GM04503 (cell line): ENCODE measurements at regions not wholly inside any gene's neighbourhood (a gene's known extent, or its start where the extent isn't known, plus 50 kb on each side); places are given as distances from the start of the nearest gene placed in this dataset.
"Not testable (repeated sequence)": the region's sequence is repeated elsewhere in the genome, so short reads cannot be mapped to it uniquely, and the experiment has no call there.

Experiments
- DNase-seq: peaks from one replicate; pipeline ENCODE4 v3.0.0-alpha.2; 2012; ENCODE audit warnings: low read depth

DNA sequence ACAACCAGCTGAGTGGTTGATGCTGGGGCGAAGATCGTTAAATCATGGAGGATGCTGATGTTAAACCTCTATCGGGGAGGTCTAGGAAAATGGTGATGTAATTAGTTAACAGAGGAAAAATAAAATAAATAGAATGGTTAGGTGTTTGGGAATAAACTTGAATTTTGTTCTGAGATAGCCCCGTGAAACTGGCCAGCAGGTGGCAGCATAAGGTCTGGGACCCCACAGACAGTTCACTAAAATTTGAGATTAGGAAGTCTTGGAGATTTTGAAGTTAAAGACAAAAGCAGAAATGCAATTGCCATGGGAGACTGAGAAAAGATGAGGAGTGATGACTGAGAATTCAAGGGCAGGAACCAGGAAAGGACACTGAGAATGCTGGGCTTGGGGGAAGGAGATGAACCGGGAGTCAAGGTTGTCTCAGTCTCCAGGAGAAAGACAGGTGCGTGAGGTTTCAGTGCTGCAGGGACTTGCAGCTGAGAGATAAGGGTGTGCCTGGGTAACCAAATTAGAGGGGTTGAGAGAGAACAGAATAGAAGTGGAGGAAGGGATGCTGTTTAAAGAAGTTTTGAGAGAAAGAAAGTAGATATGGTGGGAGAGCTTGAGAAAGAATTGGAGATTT is 248.0 kb downstream of the ZNF92 start:
- not testable (repeated sequence) for DNase-seq

DNA sequence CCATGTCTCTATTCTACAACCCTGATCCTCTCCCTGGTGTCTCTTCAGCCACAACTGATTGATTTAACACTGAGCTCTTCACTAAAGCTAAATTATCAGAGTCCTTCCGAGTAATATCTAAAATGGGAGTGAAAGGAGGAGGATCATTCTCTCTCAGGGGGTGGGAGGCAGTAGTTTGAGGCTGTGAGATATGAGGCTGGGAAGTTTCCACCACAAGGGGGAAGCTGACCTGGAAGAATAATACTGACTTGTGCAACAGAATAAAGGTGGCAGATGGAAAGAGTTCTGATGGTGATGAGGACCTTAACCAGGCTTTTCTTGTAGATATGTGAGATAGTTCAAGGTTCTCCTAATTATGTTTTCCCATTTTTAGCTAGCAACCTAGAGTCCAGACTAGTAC is 241.6 kb upstream of the VKORC1L1 start:
- DNase-seq, result not testable (repeated sequence)

DNA sequence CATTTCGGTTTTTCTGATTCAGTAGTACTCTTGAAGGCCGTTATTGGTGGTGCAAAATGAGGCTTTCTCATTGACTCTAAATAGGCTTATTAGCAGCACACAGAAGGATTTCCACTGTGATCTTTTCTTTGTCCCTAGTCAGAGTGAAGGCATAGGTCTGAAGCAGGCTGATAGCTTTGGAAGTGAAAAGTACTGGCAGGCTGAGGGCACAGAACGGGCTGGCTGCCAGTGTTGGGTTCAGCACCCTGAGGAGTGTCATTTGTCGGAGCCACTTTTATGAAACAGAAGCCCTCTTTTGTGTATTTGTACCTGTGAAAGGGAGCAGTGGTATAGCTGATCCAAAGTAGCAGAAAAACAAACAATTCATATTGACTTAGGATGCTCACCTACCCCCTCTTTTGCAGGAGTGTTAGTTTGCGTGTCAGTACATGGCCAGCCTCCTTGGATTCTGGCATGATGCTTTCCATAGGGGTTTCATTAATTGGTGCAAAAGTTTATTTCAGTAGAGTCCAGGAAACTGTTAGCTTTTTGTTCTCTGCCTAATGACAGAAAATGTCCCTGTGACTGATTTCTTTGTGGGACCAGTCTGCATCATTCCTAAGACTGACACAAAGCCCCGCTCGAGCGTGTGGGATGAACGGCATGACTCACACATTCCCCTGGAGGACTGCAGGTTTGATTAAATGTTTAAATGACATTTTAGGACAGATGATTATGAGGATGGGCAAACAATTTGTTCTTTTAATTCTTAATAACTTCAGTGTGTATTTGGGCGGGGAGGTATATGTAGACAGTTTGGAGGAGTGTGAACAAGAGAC is 239.1 kb upstream of the VKORC1L1 start:
- DNase-seq, result not testable (repeated sequence)

DNA sequence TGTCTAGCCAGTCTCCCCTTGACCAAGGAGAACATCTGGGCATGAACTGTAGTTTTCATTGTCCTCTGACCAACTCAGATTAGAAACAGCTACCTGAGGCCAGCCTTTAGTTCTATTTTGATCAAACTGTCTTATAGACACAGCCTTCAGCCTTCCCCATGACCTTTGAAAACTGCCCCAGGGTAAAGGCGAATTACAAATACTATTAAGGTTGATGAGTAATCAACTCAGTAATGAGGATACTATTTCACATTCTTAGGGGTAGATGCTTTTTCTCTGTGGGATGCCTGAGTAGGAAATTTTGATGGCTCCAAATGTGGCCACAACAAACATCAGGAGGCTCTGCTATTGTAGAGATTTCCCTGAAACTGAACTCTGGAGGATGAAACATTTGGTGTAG is 234.0 kb upstream of the VKORC1L1 start:
- not testable (repeated sequence) for DNase-seq

DNA sequence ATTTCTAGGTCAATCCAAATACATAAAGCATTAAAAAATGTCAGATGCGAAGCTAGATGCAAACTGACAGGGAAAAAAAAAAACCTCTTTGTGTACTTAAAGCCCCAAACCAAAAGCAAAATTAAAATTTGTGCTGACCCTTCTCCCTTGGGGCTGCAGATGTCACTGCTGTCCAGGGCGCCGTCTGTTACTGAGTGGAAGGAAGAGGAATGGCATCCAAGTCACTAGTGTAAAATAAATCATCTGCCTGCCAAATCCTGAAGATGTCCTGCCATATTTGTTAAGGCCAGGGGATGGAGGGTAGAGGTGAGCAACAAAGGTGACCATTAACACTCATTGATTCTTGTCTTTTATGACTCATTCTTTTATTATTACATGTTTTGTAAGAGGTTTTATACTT is 233.2 kb upstream of the VKORC1L1 start:
- not testable (repeated sequence) for DNase-seq

DNA sequence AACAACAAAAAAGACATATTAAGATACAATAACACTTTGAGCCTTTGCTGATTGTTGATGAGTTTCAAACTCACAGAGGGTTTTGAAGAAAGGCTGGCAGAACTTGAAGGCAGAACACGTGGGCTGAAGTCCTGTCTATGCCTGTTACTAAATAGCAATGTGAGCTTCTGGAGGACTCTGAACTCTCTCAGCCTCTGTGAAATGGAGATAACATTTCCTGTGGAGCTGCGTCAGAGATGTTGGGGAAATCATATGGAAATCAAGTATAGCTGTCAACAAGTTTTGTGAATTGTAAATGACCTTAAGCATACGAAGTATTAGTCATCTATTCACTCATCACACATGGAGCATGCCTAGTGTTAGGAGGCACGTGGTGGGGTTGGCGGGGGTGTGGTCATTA is 229.4 kb upstream of the VKORC1L1 start:
- not testable (repeated sequence) for DNase-seq

DNA sequence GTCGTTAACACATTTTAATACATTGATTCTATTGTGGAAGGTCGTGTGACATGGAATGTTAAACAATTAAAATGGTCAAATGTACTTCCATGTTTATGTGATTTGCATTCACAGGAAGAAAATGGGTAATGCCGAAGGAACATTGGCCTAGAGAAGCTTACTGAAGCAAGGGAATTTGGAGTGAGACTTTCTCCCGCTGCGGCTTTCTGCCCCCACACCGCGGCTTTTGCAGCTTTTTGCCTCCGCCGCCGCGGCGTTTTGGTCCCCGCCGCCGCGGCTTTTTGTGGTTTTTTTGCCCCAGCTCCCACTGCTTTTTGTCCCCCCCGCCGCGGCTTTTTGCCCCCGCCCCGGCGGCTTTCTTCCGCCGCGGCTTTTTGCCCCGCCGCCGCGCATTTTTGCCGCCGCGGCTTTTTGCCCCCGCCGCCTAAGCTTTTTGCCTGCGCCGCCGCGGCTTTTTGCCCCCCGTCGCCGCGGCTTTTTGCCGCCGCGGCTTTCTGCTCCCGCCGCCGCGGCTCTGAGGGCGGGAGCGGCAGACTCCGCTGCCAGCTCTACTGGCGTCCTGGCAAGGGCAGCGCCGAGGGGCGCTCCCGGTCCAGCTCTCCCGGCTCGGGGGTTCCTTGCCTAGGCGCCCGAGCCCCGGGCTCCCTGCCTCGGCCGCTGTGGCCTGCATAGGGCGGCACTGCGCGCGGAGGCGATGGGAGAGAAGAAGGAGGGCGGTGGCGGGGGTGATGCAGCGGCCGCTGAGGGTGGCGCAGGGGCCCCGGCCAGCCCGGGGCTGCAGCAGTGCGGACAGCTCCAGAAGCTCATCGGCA is 225.5 kb upstream of the VKORC1L1 start:
- DNase-seq, result not testable (repeated sequence)

DNA sequence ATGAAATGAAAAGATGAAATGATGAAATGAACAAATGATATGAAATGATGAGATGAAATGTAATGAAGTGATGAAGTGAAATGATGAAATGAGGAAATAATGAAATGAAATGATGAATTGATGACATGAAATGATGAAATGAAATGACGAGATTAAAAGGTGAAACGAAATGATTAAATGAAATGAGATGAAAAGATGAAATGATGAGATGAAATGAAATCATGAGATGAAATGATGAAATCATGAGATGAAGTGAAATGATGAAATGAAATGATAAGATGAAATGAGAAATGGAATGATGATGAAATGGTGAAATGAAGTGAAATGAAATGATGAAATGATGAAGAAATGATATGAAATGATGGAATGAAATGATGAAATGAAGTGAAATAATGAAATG is 221.7 kb upstream of the VKORC1L1 start:
- DNase-seq, result not testable (repeated sequence)

DNA sequence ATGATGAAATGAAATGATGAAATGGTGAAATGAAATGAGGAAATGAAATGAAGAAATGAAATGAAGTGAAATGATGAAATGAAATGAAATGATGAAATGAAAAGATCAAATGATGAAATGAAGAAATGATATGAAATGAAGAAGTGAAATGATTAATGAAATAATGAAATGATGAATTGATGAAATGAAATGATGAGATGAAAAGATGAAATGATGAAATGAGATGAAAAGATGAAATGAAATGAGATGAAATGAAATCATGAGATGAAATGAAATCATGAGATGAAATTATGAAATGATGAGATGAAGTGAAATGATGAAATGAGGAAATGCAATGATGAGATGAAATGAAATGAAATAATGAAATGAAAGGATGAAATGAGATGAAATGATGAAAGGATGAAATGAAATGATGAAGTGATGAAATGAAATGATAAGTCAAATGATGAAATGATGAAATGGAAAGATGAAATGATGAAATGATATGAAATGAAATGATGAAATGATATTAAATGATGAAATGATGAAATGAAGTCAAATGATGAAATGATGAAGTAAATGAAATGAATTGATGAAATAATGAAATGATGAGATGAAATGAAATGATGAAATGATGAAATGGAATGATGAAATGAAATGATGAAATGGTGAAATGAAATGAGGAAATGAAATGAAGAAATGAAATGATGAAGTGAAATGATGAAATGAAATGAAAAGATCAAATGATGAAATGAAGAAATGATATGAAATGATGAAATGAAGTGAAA is 220.9 kb upstream of the VKORC1L1 start:
- DNase-seq, result not testable (repeated sequence)

DNA sequence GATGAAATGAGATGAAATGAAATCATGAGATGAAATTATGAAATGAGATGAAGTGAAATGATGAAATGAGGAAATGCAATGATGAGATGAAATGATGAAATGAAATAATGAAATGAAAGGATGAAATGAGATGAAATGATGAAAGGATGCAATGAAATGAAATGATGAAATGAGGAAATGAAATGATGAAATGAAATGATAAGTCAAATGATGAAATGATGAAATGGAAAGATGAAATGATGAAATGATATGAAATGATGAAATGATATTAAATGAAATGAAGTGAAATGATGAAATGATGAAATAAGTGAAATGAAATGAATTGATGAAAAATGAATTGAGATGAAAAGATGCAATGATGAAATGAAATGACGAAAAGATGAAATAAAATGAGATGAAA is 220.2 kb upstream of the VKORC1L1 start:
- DNase-seq, result not testable (repeated sequence)

DNA sequence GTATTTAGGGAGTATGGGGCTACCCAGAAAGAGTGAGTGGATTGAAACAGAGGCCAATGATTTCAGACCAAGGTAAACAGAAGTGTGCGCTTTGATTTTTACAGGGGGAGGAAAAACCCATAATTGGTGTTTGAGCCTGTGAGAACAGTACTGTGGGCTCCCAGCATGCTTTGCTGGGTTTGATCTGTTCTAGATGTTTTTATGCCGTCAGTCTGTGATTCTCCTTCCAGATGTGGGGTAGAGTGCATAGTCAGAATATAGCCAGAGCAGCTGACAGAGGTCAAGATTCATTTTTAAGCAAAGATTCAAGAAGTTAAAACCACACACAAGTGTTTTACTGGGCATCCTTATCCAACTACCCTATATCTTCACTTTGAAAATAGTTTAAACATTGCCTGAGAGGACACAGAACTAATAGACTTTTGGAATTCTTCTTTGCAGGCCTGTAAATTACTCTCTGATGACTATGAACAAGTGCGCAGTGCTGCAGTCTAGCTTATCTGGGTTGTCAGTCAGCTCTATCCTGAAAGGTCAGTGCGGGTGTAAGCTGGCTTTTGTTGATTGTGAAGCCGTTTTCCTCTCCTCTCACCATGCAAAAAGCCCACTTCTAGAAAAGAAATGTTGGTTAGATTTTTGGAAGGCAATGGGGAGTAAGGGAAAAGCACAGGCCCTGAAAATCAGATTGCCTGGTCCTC is 216.2 kb upstream of the VKORC1L1 start:
- not testable (repeated sequence) for DNase-seq

DNA sequence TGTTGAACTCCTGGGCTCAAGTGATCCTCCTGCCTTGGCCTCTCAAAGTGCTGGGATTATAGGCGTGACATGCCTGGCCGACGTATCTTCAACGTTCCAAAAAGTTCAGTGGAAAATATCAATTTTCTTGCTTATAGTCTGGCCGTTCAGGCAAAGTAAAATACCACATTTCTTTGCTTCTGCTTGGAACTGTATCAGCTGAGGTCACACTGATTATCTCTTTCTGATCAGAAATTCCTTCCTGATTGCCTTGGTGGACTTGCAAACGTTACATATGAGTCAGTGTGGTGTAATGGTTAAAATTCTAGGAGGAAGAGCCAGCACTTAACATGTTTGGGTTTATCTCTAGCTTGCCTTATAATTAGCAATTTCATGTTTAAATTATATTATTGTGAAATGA is 189.5 kb upstream of the VKORC1L1 start:
- not testable (repeated sequence) for DNase-seq

DNA sequence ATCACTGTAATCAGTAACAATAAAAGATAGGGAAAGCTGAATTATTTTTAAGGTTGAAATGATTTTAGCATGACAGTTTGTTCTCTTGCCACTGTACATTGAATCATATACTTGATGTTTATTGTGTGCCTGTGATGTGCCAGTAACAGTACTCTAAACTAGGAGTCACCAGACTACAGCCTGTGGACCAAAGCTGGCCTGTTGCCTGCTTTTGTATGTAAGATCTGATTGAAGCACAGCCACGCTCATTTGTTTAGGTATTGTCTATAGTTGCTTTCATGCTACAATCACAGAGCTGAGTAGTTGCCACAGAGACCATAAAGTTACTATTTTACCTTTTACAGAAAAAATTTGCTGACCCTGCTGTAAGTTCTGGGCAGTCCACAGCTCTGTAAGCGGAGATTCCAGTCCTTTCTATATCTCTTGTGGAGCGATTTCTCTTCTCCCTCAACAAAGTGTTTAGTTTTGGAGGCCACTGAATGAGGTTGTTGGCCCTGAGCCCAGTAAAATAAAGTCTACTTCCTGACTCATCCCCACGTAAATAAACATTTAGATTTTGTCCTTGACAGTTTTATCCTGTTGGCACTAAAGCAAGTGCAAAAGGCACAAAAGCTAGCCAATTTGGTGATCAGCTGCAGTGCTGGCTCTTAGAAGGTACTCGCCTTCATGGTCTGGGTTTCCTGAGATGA is 173.7 kb upstream of the VKORC1L1 start:
- DNase-seq, result not testable (repeated sequence)

DNA sequence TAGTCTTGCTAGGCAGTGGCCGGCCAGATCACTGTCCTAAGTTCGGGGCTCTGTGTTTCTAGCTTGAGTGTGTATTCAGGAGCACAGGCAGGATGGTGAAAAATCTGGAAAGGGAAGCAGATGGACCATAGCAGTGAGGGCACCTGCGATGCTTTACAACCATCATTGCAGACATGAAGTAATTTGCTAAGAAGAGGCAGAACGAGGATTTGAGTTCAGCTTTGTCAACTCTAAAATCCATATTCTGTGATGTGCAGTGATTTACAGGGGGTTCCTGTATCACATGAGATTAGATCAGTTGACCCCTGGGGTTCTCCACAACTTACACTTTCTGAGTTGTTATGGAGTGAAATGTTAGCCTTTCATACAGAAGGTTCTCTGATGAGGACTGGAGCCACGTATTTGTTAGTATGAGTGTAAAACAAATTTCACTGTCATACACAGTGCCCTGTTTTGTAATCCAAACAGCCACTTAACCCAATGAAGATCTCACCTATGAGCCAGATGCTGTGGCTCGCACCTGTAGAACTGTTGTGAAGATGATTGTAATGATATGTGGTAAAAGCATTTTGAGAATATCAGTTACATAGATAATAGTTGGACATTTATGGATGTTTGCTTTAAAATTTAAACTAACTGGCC is 173.0 kb upstream of the VKORC1L1 start:
- DNase-seq, result not testable (repeated sequence)

DNA sequence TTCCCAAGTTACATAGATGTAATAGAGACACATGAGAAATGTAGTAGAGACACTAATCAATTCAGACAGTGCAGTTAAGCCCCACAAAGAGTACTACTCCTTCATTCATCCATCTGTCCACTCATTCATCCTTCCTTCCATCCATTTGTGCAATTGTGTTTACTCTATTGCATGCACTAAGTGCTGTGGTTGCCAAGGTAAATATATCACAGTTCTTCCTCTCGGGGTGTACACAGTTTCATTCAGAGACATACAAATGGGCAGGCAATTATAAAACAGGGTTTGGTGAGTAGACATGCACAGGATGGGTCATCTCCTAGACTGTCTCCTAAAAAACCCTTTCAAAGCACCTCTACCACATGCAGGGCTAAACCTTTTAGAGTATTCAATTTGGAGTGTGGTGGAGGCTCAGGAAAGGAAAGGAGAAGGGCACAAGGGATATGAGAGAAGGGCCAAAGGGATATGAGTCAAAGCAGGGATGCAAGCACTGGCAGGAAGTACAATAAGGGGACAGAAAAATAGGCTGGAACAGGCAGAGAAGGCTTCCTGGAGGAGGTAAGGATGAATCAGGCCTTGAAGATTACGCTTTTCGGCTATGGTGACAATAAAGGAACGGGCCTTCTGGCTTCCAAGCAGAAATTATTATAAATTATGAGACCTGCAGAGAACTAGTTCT is 153.6 kb upstream of the VKORC1L1 start:
- DNase-seq, result not testable (repeated sequence)

DNA sequence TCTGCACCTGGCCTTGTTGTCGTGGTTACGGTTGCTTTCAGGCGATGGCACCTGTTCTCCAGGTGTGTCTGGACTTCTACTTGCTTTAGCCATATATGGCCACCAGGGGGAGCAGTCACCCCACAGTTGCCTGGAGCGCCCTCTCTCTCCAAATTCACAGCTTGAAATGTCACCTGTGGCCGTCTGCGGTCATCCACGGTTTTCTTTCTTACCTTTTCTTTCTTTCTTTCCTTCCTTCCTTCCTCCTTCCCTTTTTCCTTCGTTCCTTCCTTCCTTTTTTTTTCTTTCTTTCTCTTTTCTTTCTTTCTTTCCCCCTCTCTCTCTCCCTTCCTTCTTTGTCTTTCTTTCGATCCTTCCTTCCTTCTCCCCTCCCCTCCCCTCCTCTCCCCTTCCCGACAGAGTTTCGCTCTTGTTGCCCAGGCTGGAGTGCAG is 150.5 kb upstream of the VKORC1L1 start:
- no peak for DNase-seq

DNA sequence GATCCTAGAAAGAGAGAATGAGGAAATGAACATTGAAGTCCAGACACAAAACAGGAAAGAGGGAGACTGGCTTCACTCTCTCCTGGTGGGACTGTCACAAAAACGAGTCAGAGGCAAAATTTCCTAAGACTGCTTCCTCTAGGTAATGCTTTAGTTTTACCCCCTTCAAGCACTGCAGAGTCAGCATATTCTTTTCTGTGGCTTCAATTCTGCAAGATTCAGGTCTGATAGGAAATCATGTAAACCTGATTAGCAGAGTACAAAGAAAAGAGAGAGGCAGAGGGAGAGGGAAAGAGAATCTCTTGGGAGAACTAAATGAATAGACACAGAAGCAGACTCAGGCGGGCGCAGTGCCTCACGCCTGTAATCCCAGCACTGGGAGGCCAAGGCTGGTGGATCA is 145.7 kb upstream of the VKORC1L1 start:
- not testable (repeated sequence) for DNase-seq

DNA sequence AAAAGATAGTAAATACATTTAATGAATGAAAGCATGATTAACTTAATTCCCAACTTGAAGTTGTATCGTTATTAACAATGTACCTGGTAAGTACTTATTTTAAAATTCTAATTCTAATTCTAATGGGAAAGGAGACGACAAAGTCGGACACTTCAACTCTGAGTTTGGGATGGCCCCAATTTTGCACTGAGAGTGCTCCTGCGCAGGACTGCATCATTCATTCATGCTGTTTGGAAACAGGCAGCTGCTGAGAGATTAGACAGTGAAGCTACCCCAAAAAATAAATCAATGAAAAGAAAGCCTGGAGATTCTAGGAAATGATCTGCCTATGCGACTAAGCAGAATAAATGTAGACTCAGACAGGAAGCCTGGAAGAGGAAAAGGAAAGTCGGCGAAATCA is 141.7 kb upstream of the VKORC1L1 start:
- no peak for DNase-seq

DNA sequence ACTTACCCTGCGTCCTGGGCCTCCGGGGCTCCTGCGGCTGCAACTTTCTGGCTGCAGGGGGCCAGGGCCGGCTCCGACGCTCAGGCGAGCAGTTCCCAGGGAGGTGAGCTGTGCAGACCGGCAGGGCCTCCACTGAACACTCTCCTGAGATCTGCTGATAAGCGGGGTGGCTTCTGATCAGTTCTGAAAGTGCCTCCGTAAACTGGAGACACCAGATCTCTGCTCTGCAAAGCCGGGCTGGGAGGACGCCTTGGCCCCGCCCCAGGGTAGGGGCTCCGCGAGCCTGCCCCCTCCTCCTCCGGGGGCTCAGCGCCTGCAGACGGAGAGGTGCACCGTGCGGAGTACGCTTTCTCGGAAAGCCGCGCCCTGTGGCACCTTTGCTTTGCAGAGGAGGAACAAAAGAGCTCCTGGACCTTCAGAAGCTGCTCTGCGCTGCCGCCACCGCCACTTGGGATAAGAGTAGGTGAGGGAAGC is 141.3 kb upstream of the VKORC1L1 start:
- no peak for DNase-seq
